Uterus (tissue), 3 donors: ENCODE measurements at regions not wholly inside any gene's neighbourhood (a gene's known extent, or its start where the extent isn't known, plus 50 kb on each side); places are given as distances from the start of the nearest gene placed in this dataset.

Experiments used
- DNase-seq, 2 donors: peaks; one replicate each; pipeline ENCODE4 v3.0.0-alpha.2; 2019 to 2020
- H3K27ac ChIP-seq, 2 donors: fragments of 200-600 bp; sonication (generic); 1 replicate in 1 of 2; 2 replicates in 1 of 2; pipeline ENCODE4 v1.5.1; 2016 to 2018
- H3K27me3 ChIP-seq, 2 donors: fragments of 200-600 bp; sonication (generic); one replicate each; pipeline ENCODE4 v1.5.1; 2018 to 2019; ENCODE audit warnings: control low read depth in 1 of 2
- H3K36me3 ChIP-seq, 2 donors: fragments of 200-600 bp; sonication (generic); one replicate each; pipeline ENCODE4 v1.5.1; 2019; ENCODE audit warnings: control low read depth in 1 of 2
- H3K4me1 ChIP-seq, 2 donors: fragments of 200-600 bp; sonication (generic); one replicate each; pipeline ENCODE4 v1.5.1; 2018 to 2019; ENCODE audit warnings: control low read depth in 1 of 2
- H3K4me3 ChIP-seq, 2 donors: fragments of 200-600 bp; sonication (generic); 1 replicate in 1 of 2; 2 replicates in 1 of 2; pipeline ENCODE4 v1.5.1; 2018 to 2019; ENCODE audit warnings: mild to moderate bottlenecking in 1 of 2
- H3K9me3 ChIP-seq, 2 donors: fragments of 200-600 bp; sonication (generic); one replicate each; pipeline ENCODE4 v1.5.1; 2019; ENCODE audit warnings: control low read depth in 1 of 2
- POLR2A ChIP-seq, 2 donors: fragments of 450-650 bp; IDR thresholded peaks; one replicate each; pipeline ENCODE4 v1.6.1; 2016; ENCODE audit warnings: antibody characterized with exemption in 2 of 2, mild to moderate bottlenecking in 1 of 2, moderate library complexity in 1 of 2
- intact Hi-C: fragments of 100-400 bp; cut with DNase I; formaldehyde crosslinking; loops from one replicate; pipeline ENCODE4 v1.15.1; 2023; ENCODE audit warnings: low total_unique reads
- TF ChIP-seq, protein P1 (sequence below), 4 experiments: fragments of 200-600 bp in 2 of 4; fragments of 450-650 bp in 2 of 4; sonication (generic) in 2 of 4; IDR thresholded peaks; one replicate each; pipeline ENCODE4 v1.5.1; 2016 to 2019; ENCODE audit warnings: antibody characterized with exemption in 4 of 4, mild to moderate bottlenecking in 2 of 4, moderate library complexity in 1 of 4
- donor health status: DM: yes; HTN: yes; CAD: no.

DNA sequence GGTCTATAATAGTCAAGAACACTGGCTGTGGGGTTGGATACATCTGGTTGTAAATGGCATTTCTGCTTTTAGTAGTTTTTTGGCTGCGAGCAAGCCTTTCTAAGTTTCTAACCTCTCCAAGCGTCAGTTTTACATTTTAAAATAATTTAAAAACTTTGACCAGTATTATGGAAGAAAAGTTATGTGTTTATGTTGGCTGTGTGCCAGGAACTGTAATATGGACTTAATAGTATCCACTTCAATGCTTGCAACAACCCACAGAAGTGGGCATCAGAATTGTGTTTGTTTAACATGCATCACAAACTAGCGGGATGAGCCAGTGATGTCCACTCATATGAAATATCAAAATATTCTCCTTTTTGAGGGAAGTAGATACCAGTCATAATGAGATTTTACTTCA is 844.2 kb downstream of the JRKL start:
- H3K27ac ChIP-seq = no peak overlapping the region
- intact Hi-C loops = no loop called here
- no peak for TF ChIP-seq POLR2A (IDR thresholded peaks at IDR 0.05)
- TF ChIP-seq, protein P1, sequence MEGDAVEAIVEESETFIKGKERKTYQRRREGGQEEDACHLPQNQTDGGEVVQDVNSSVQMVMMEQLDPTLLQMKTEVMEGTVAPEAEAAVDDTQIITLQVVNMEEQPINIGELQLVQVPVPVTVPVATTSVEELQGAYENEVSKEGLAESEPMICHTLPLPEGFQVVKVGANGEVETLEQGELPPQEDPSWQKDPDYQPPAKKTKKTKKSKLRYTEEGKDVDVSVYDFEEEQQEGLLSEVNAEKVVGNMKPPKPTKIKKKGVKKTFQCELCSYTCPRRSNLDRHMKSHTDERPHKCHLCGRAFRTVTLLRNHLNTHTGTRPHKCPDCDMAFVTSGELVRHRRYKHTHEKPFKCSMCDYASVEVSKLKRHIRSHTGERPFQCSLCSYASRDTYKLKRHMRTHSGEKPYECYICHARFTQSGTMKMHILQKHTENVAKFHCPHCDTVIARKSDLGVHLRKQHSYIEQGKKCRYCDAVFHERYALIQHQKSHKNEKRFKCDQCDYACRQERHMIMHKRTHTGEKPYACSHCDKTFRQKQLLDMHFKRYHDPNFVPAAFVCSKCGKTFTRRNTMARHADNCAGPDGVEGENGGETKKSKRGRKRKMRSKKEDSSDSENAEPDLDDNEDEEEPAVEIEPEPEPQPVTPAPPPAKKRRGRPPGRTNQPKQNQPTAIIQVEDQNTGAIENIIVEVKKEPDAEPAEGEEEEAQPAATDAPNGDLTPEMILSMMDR (IDR thresholded peaks at IDR 0.05) = no peak
- H3K9me3 ChIP-seq = no peaks in the 10 kb centered on the region
- H3K4me3 ChIP-seq = no peak overlapping the region
- H3K27me3 ChIP-seq = no peaks in the 10 kb centered on the region
- H3K4me1 ChIP-seq = no peaks in the 10 kb centered on the region
- no peak for DNase-seq
- no peaks in the 10 kb centered on the region for H3K36me3 ChIP-seq

DNA sequence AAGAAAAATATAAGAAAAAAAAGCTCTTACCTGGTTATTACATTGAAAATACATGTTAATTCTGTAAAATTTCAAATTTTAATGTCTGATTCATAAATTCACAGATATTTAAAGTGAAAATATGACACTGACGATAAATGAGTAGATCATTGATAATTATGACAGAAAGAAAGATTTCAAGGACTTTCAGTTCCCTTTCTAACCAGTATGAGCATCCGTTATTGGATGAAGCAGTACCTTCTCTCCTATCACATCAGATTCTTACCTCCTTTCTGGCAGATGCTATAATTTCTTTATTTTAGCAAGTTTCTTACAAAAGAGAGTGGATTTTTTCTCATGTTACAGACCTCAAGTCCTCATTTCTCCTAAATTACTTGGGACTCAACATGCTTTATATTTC is 847.3 kb downstream of the JRKL start:
- intact Hi-C loops = no loop called here
- H3K36me3 ChIP-seq = no peaks in the 10 kb centered on the region
- H3K9me3 ChIP-seq = no peaks in the 10 kb centered on the region
- no peaks in the 10 kb centered on the region for H3K27me3 ChIP-seq
- H3K4me1 ChIP-seq = no peaks in the 10 kb centered on the region
- H3K4me3 ChIP-seq = no peak overlapping the region
- no peak for DNase-seq
- TF ChIP-seq, protein P1 (IDR thresholded peaks at IDR 0.05) = no peak
- no peak for TF ChIP-seq POLR2A (IDR thresholded peaks at IDR 0.05)
- H3K27ac ChIP-seq = no peak overlapping the region

DNA sequence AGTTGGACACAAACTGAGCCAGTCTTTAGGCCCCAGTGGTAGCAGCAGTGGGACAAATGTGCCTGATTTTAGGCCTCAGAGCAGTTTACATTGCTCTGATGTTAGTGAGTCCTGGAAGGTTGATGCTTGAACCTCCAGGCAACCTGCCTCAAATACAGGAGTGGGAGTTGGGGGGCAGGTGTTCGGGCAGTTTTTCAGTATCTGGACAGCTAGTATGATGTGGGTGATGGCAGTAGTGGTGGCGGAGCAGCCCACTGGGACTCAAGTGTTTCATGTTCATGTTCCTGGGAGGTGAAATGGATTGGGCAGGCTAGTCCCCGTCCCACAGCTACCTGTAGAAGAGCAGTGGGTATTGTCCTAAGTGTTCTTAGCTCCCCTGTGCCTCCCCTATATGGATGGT is 857.8 kb downstream of the JRKL start:
- intact Hi-C loops = no loop called here
- Histone ChIP-seq H3K36me3 (no peaks in the 10 kb centered on the region), H3K4me3 (no peak overlapping the region), H3K9me3 (no peaks in the 10 kb centered on the region), H3K27me3 (no peaks in the 10 kb centered on the region), H3K4me1 (no peaks in the 10 kb centered on the region), H3K27ac (no peak overlapping the region)
- no peak for TF ChIP-seq POLR2A (IDR thresholded peaks at IDR 0.05)
- DNase-seq = no peak

DNA sequence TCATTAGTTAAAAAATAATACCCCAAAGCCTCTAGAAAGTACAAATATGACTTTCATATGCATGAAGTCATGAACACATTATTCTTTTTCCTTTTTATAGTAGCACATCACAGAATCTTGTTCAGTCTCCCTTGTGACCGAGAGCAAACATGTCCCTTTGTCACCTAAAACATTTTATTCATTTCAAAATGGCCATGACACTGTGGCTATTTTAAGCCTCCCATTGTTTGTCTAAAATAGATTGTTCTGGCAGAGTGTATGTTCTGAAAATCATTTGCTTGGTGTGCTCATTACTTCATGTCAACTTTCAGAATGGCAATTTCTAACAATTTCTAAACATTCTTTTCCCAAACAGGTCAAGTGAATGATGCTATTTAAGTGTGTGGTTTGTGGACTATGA is 865.0 kb downstream of the JRKL start:
- Histone ChIP-seq H3K9me3 (no peaks in the 10 kb centered on the region), H3K27ac (no peak overlapping the region), H3K4me1 (no peaks in the 10 kb centered on the region), H3K27me3 (no peaks in the 10 kb centered on the region), H3K4me3 (no peak overlapping the region), H3K36me3 (no peaks in the 10 kb centered on the region)
- no peak for DNase-seq
- intact Hi-C loops = no loop called here
- TF ChIP-seq, protein P1 (IDR thresholded peaks at IDR 0.05) = no peak
- no peak for TF ChIP-seq POLR2A (IDR thresholded peaks at IDR 0.05)

DNA sequence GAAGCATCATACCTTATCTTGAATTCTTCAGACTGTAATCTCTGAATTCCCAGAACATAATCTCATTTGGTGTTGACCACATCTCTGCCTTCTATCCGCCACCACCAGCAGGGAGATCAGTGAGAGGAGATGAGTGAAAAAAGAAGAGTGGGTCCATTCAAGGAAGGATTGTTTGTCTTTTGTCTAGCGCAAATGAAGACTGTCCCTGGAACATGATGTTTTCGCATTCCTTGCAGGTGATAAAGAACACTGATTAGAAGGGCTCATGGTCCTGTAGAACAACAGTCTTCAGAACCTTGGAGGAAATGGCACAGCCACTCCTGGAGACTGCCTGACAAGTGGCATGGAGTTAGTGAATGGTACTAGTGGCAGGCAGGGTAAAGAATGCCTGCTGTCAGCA is 869.6 kb downstream of the JRKL start:
- Histone ChIP-seq H3K27ac (no peak overlapping the region), H3K9me3 (no peaks in the 10 kb centered on the region), H3K4me1 (no peaks in the 10 kb centered on the region), H3K27me3 (no peaks in the 10 kb centered on the region), H3K36me3 (no peaks in the 10 kb centered on the region), H3K4me3 (no peak overlapping the region)
- no peak for DNase-seq
- intact Hi-C loops = no loop called here
- TF ChIP-seq, protein P1 (IDR thresholded peaks at IDR 0.05) = no peak
- TF ChIP-seq POLR2A (IDR thresholded peaks at IDR 0.05) = no peak

DNA sequence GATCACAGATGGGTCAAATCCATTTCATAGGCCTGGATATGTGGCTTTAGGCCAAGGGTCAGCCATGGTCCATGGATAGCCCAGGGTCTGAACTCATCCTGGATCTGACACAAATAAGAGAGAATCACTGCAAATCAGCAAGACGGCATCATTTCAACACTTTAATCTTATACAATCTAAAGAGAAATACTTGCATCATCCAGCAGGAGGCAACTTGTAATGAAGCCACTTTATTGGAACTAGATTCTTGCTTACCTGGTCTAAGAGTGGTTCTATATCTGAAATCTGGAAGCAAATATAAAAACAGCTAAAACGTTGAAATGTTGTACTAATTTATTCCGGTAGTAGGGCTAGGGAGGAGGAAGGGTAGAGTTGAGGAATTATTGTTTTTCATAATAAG is 870.1 kb downstream of the JRKL start:
- no peak for TF ChIP-seq POLR2A (IDR thresholded peaks at IDR 0.05)
- TF ChIP-seq, protein P1 (IDR thresholded peaks at IDR 0.05) = no peak

More for the DNA sequence above, 870.1 kb downstream of the JRKL start:
- Histone ChIP-seq H3K27me3 (no peaks in the 10 kb centered on the region), H3K4me1 (no peaks in the 10 kb centered on the region), H3K36me3 (no peaks in the 10 kb centered on the region), H3K4me3 (no peak overlapping the region), H3K9me3 (no peaks in the 10 kb centered on the region), H3K27ac (no peak overlapping the region)
- DNase-seq = no peak
- intact Hi-C loops = no loop called here
